GM11168 (cell line): ENCODE measurements at regions not wholly inside any gene's neighbourhood (a gene's known extent, or its start where the extent isn't known, plus 50 kb on each side); places are given as distances from the start of the nearest gene placed in this dataset.

Experiments used
- in situ Hi-C: fragments of 300-500 bp; cut with MboI; formaldehyde crosslinking; loops from one replicate; pipeline ENCODE4 v1.12.0; 2022; ENCODE audit warnings: low sequenced_read_pairs; ENCODE audit not compliant: unreplicated experiment

GRCh38 chr10:10897400-10897799 is 120.3 kb upstream of the CELF2 start:
- in situ Hi-C loops = no loop called here

GRCh38 chr10:10901906-10902305 is 115.8 kb upstream of the CELF2 start:
- in situ Hi-C loops = no loop called here

- in situ Hi-C loops = no loop called here
Measured at GRCh38 chr10:10902951-10903350, 114.7 kb upstream of the CELF2 start.

GRCh38 chr10:10903620-10904019 is 114.1 kb upstream of the CELF2 start:
- in situ Hi-C loops = no loop called here

GRCh38 chr10:10910634-10911033 is 107.0 kb upstream of the CELF2 start:
- in situ Hi-C loops = no loop called here

GRCh38 chr10:10911035-10911434 is 106.6 kb upstream of the CELF2 start:
- in situ Hi-C loops = no loop called here

GRCh38 chr10:10911471-10911921 is 106.2 kb upstream of the CELF2 start:
- in situ Hi-C loops = no loop called here

- in situ Hi-C loops = no loop called here
Measured at GRCh38 chr10:10914144-10914543, 103.5 kb upstream of the CELF2 start.

GRCh38 chr10:10915215-10915614 is 102.5 kb upstream of the CELF2 start:
- in situ Hi-C loops = no loop called here

GRCh38 chr10:10917031-10917430 is 100.6 kb upstream of the CELF2 start:
- in situ Hi-C loops = no loop called here

- in situ Hi-C loops = no loop called here
Measured at GRCh38 chr10:10919976-10920375, 97.7 kb upstream of the CELF2 start.

GRCh38 chr10:10921826-10922461 is 95.7 kb upstream of the CELF2 start:
- in situ Hi-C loops = no loop called here

- in situ Hi-C loops = no loop called here
Measured at GRCh38 chr10:10923029-10923651, 94.5 kb upstream of the CELF2 start.

GRCh38 chr10:10925667-10926066 is 92.0 kb upstream of the CELF2 start:
- in situ Hi-C loops = no loop called here

- in situ Hi-C loops = no loop called here
Measured at GRCh38 chr10:10927608-10928007, 90.1 kb upstream of the CELF2 start.

GRCh38 chr10:10930979-10931743 is 86.5 kb upstream of the CELF2 start:
- in situ Hi-C loops = no loop called here

GRCh38 chr10:10935032-10935431 is 82.6 kb upstream of the CELF2 start:
- in situ Hi-C loops = no loop called here

- in situ Hi-C loops = no loop called here
Measured at GRCh38 chr10:10938676-10939075, 79.0 kb upstream of the CELF2 start.

- in situ Hi-C loops = no loop called here
Measured at GRCh38 chr10:10941127-10941730, 76.4 kb upstream of the CELF2 start.

GRCh38 chr10:10942441-10942840 is 75.2 kb upstream of the CELF2 start:
- in situ Hi-C loops = no loop called here

- in situ Hi-C loops = no loop called here
Measured at GRCh38 chr10:10946081-10946480, 71.6 kb upstream of the CELF2 start.
